ENCODE measurements at regions not wholly inside any gene's neighbourhood (a gene's known extent, or its start where the extent isn't known, plus 50 kb on each side); places are given as distances from the start of the nearest gene placed in this dataset.

- H3K9me3 ChIP-seq (ENCODE audit: low read length): no peaks in the 10 kb centered on the region
- H2AFZ ChIP-seq (ENCODE audit: low read length): no peak overlapping the region
- no peaks in the 10 kb centered on the region for H3K27me3 ChIP-seq (ENCODE audit: insufficient read depth, low read length)
- H3K9ac ChIP-seq (ENCODE audit: low read length): no peak overlapping the region
- no peaks in the 10 kb centered on the region for H3K79me2 ChIP-seq (ENCODE audit: insufficient read depth, low read length)
- no peaks in the 10 kb centered on the region for H3K36me3 ChIP-seq (ENCODE audit: insufficient read depth, low read length)
- no peak overlapping the region for H3K4me3 ChIP-seq (ENCODE audit: low read depth, low read length, poor library complexity, severe bottlenecking)
- H3F3A ChIP-seq (ENCODE audit: insufficient read depth, low read length): no peaks in the 10 kb centered on the region
- no peaks in the 10 kb centered on the region for H3K4me1 ChIP-seq (ENCODE audit: insufficient read depth, low read length, severe bottlenecking)
- no peak overlapping the region for H3K4me2 ChIP-seq (ENCODE audit: low read length)
- H4K20me1 ChIP-seq (ENCODE audit: insufficient read depth, low read length): no peaks in the 10 kb centered on the region
- H3K27ac ChIP-seq (ENCODE audit: low read depth, low read length, poor library complexity, severe bottlenecking): no peak overlapping the region
- no peak for TF ChIP-seq CTCF (IDR thresholded peaks at IDR 0.05; ENCODE audit: low read length)
- TF ChIP-seq EZH2 (IDR thresholded peaks at IDR 0.05; ENCODE audit: borderline replicate concordance, low read length): no peak
- no peaks in the 10 kb centered on the region for H3K9me2 ChIP-seq (ENCODE audit: low read depth, low read length)
These were observed 791.7 kb upstream of the PHF14 start for GRCh38 chr7:10181996-10182395.

GRCh38 chr7:10192074-10192473, 781.6 kb upstream of the PHF14 start:
- Histone ChIP-seq H3K4me1 (ENCODE audit: insufficient read depth, low read length, severe bottlenecking) (no peaks in the 10 kb centered on the region), H3K4me3 (ENCODE audit: low read depth, low read length, poor library complexity, severe bottlenecking) (no peak overlapping the region), H3K9me3 (ENCODE audit: low read length) (no peaks in the 10 kb centered on the region), H3K36me3 (ENCODE audit: insufficient read depth, low read length) (no peaks in the 10 kb centered on the region), H2AFZ (ENCODE audit: low read length) (no peak overlapping the region), H4K20me1 (ENCODE audit: insufficient read depth, low read length) (no peaks in the 10 kb centered on the region), H3K27ac (ENCODE audit: low read depth, low read length, poor library complexity, severe bottlenecking) (no peak overlapping the region), H3K4me2 (ENCODE audit: low read length) (no peak overlapping the region), H3K9ac (ENCODE audit: low read length) (no peak overlapping the region), H3K79me2 (ENCODE audit: insufficient read depth, low read length) (no peaks in the 10 kb centered on the region), H3K9me2 (ENCODE audit: low read depth, low read length) (no peaks in the 10 kb centered on the region), H3F3A (ENCODE audit: insufficient read depth, low read length) (no peaks in the 10 kb centered on the region), H3K27me3 (ENCODE audit: insufficient read depth, low read length) (no peaks in the 10 kb centered on the region)
- TF ChIP-seq CTCF (IDR thresholded peaks at IDR 0.05; ENCODE audit: low read length): no peak
- no peak for TF ChIP-seq EZH2 (IDR thresholded peaks at IDR 0.05; ENCODE audit: borderline replicate concordance, low read length)

GRCh38 chr7:10205696-10206095, 768.0 kb upstream of the PHF14 start:
- H3K9me3 ChIP-seq (ENCODE audit: low read length): no peaks in the 10 kb centered on the region
- H3K9me2 ChIP-seq (ENCODE audit: low read depth, low read length): no peaks in the 10 kb centered on the region
- H3K4me1 ChIP-seq (ENCODE audit: insufficient read depth, low read length, severe bottlenecking): no peaks in the 10 kb centered on the region
- no peak overlapping the region for H3K27ac ChIP-seq (ENCODE audit: low read depth, low read length, poor library complexity, severe bottlenecking)
- H3K27me3 ChIP-seq (ENCODE audit: insufficient read depth, low read length): no peaks in the 10 kb centered on the region
- H3K9ac ChIP-seq (ENCODE audit: low read length): no peak overlapping the region
- no peaks in the 10 kb centered on the region for H3F3A ChIP-seq (ENCODE audit: insufficient read depth, low read length)
- H3K4me2 ChIP-seq (ENCODE audit: low read length): no peak overlapping the region
- no peak overlapping the region for H2AFZ ChIP-seq (ENCODE audit: low read length)
- no peaks in the 10 kb centered on the region for H3K79me2 ChIP-seq (ENCODE audit: insufficient read depth, low read length)
- H4K20me1 ChIP-seq (ENCODE audit: insufficient read depth, low read length): no peaks in the 10 kb centered on the region
- no peaks in the 10 kb centered on the region for H3K36me3 ChIP-seq (ENCODE audit: insufficient read depth, low read length)
- H3K4me3 ChIP-seq (ENCODE audit: low read depth, low read length, poor library complexity, severe bottlenecking): no peak overlapping the region
- TF ChIP-seq CTCF (IDR thresholded peaks at IDR 0.05; ENCODE audit: low read length) (no peak), EZH2 (IDR thresholded peaks at IDR 0.05; ENCODE audit: borderline replicate concordance, low read length) (no peak)

Measured in OCI-LY1 (cell line).